Breast epithelium (tissue), 3 donors: ENCODE measurements at regions not wholly inside any gene's neighbourhood (a gene's known extent, or its start where the extent isn't known, plus 50 kb on each side); places are given as distances from the start of the nearest gene placed in this dataset.

Experiments
- POLR2A ChIP-seq: fragments of 450-650 bp; IDR thresholded peaks from one replicate; pipeline ENCODE4 v1.6.1; 2016; ENCODE audit warnings: antibody characterized with exemption, mild to moderate bottlenecking, moderate library complexity
- POLR2AphosphoS5 ChIP-seq, 3 donors: sonication (generic); formaldehyde crosslinking; IDR thresholded peaks; one replicate each; pipeline ENCODE4 v1.6.1; 2017; ENCODE audit warnings: antibody characterized with exemption in 3 of 3
- TF ChIP-seq, protein P1 (sequence below), 3 donors: fragments of 450-650 bp; IDR thresholded peaks; one replicate each; pipeline ENCODE4 v1.5.1; 2016 to 2017; ENCODE audit warnings: antibody characterized with exemption in 3 of 3, mild to moderate bottlenecking in 3 of 3, moderate library complexity in 3 of 3

- TF ChIP-seq, protein P1, sequence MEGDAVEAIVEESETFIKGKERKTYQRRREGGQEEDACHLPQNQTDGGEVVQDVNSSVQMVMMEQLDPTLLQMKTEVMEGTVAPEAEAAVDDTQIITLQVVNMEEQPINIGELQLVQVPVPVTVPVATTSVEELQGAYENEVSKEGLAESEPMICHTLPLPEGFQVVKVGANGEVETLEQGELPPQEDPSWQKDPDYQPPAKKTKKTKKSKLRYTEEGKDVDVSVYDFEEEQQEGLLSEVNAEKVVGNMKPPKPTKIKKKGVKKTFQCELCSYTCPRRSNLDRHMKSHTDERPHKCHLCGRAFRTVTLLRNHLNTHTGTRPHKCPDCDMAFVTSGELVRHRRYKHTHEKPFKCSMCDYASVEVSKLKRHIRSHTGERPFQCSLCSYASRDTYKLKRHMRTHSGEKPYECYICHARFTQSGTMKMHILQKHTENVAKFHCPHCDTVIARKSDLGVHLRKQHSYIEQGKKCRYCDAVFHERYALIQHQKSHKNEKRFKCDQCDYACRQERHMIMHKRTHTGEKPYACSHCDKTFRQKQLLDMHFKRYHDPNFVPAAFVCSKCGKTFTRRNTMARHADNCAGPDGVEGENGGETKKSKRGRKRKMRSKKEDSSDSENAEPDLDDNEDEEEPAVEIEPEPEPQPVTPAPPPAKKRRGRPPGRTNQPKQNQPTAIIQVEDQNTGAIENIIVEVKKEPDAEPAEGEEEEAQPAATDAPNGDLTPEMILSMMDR (IDR thresholded peaks at IDR 0.05), result no peak
- TF ChIP-seq POLR2AphosphoS5 (IDR thresholded peaks at IDR 0.05) (no peak), POLR2A (no peak)
Observed at GRCh38 chr5:15326471-15326870, 173.5 kb upstream of the FBXL7 start.
